Neural progenitor cell (in vitro differentiated cells): ENCODE measurements at regions not wholly inside any gene's neighbourhood (a gene's known extent, or its start where the extent isn't known, plus 50 kb on each side); places are given as distances from the start of the nearest gene placed in this dataset.

Experiments used
- EZH2 ChIP-seq: fragments of 200-600 bp; sonication (generic); IDR thresholded peaks from 2 replicates; pipeline ENCODE4 v1.6.1; 2017; ENCODE audit warnings: antibody characterized with exemption, mild to moderate bottlenecking, moderate library complexity
- EZH2phosphoT487 ChIP-seq: fragments of 200-600 bp; sonication (generic); IDR thresholded peaks from 2 replicates; pipeline ENCODE4 v1.6.1; 2017; ENCODE audit warnings: antibody characterized with exemption
- TF ChIP-seq, protein P1 (sequence below): fragments of 200-600 bp; sonication (generic); IDR thresholded peaks from 2 replicates; pipeline ENCODE4 v1.5.1; 2017; ENCODE audit warnings: antibody characterized with exemption, mild to moderate bottlenecking

DNA sequence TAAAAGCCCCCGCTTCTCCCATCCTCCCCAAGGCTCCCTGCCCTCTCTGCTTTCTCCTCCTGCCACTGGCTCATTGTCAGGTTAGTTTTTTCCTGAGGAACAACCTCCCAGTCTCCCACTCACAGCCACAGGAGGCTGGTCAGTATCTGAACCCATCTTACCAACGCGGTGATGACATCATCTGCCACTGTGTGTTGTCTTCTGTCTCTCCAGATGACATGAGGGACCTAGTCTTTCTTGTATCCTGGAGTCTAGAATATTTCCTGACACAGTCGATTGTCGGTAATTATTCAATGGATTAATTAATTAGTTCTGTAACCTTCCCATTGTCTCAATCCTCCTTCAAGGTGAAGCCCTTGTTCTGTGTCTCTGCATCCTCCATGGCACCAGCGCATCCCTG is 290.2 kb downstream of the GALR1 start:
- TF ChIP-seq, protein P1, sequence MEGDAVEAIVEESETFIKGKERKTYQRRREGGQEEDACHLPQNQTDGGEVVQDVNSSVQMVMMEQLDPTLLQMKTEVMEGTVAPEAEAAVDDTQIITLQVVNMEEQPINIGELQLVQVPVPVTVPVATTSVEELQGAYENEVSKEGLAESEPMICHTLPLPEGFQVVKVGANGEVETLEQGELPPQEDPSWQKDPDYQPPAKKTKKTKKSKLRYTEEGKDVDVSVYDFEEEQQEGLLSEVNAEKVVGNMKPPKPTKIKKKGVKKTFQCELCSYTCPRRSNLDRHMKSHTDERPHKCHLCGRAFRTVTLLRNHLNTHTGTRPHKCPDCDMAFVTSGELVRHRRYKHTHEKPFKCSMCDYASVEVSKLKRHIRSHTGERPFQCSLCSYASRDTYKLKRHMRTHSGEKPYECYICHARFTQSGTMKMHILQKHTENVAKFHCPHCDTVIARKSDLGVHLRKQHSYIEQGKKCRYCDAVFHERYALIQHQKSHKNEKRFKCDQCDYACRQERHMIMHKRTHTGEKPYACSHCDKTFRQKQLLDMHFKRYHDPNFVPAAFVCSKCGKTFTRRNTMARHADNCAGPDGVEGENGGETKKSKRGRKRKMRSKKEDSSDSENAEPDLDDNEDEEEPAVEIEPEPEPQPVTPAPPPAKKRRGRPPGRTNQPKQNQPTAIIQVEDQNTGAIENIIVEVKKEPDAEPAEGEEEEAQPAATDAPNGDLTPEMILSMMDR = no peak
- TF ChIP-seq EZH2 (no peak), EZH2phosphoT487 (no peak)
